ENCODE measurements at regions not wholly inside any gene's neighbourhood (a gene's known extent, or its start where the extent isn't known, plus 50 kb on each side); places are given as distances from the start of the nearest gene placed in this dataset.
"Not testable (repeated sequence)": the region's sequence is repeated elsewhere in the genome, so short reads cannot be mapped to it uniquely, and the experiment has no call there.

DNA sequence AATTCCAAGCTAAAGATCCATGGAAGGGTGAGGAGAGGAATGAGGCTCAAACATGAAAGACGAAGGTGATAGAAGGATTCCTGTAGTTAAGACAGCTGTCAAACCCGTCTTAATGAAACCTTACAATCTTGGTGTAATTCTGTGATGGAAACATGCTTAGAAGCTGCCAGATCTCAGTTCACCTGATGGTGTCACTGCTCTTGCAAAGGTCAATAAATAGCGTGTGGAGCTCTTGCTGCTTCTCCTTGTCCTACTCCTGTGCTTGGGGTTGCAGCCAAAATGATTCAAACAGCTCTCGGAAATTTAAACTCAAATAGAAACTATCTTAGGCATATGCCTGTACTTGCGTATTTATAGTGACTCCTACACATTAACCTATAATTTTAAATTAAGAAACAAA is 1705.0 kb downstream of the OLFM4 start:
- Histone ChIP-seq H3K36me3 (ENCODE audit: control insufficient read depth, insufficient read depth, low read length) (no peaks in the 10 kb centered on the region), H3K4me1 (ENCODE audit: control insufficient read depth, insufficient read depth, low read length) (no peaks in the 10 kb centered on the region), H3K4me3 (ENCODE audit: low read length) (no peak overlapping the region), H3K27ac (ENCODE audit: low read length) (no peak overlapping the region), H3K27me3 (ENCODE audit: control insufficient read depth, insufficient read depth, low read length) (no peaks in the 10 kb centered on the region), H3K9me3 (ENCODE audit: control insufficient read depth, insufficient read depth, low read length) (peaks cover 6% of the 10 kb centered on the region)
- Mint-ChIP-seq H3K4me3 (no peak overlapping the region), H3K36me3 (peaks cover 8% of the 10 kb centered on the region), H3K27ac (no peak overlapping the region), H3K9me3 (peaks cover 23 to 26% of the 10 kb centered on the region in 2 donors), H3K4me1 (no peaks in the 10 kb centered on the region), H3K27me3 (ENCODE audit: low read depth in 2 of 2) (no peaks in the 10 kb centered on the region)
- no peak for DNase-seq
- TF ChIP-seq, protein P1, sequence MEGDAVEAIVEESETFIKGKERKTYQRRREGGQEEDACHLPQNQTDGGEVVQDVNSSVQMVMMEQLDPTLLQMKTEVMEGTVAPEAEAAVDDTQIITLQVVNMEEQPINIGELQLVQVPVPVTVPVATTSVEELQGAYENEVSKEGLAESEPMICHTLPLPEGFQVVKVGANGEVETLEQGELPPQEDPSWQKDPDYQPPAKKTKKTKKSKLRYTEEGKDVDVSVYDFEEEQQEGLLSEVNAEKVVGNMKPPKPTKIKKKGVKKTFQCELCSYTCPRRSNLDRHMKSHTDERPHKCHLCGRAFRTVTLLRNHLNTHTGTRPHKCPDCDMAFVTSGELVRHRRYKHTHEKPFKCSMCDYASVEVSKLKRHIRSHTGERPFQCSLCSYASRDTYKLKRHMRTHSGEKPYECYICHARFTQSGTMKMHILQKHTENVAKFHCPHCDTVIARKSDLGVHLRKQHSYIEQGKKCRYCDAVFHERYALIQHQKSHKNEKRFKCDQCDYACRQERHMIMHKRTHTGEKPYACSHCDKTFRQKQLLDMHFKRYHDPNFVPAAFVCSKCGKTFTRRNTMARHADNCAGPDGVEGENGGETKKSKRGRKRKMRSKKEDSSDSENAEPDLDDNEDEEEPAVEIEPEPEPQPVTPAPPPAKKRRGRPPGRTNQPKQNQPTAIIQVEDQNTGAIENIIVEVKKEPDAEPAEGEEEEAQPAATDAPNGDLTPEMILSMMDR (IDR thresholded peaks at IDR 0.05), result no peak
- intact Hi-C loops (cut with micrococcal nuclease), result no loop called here
- WGBS (ENCODE audit: insufficient coverage), result 76% methylated on average over 4 of the region's 5 CpGs
- no peak for ATAC-seq

- H3K27ac ChIP-seq (ENCODE audit: low read length); DNase-seq; H3K4me3 Mint-ChIP-seq; H3K27me3 Mint-ChIP-seq (ENCODE audit: low read depth in 2 of 2); H3K36me3 Mint-ChIP-seq; H3K4me1 Mint-ChIP-seq; H3K4me3 ChIP-seq (ENCODE audit: low read length); ATAC-seq; H3K27me3 ChIP-seq (ENCODE audit: control insufficient read depth, insufficient read depth, low read length); H3K27ac Mint-ChIP-seq; intact Hi-C loops (cut with micrococcal nuclease); H3K36me3 ChIP-seq (ENCODE audit: control insufficient read depth, insufficient read depth, low read length); H3K4me1 ChIP-seq (ENCODE audit: control insufficient read depth, insufficient read depth, low read length); H3K9me3 ChIP-seq (ENCODE audit: control insufficient read depth, insufficient read depth, low read length): not testable (repeated sequence)
- H3K9me3 Mint-ChIP-seq, result peaks cover 10 to 11% of the 10 kb centered on the region in 2 donors
- WGBS (ENCODE audit: insufficient coverage), result 99% methylated on average over 19 of the region's 21 CpGs
Observed at GRCh38 chr13:54737211-54737610, 1708.6 kb downstream of the OLFM4 start.

DNA sequence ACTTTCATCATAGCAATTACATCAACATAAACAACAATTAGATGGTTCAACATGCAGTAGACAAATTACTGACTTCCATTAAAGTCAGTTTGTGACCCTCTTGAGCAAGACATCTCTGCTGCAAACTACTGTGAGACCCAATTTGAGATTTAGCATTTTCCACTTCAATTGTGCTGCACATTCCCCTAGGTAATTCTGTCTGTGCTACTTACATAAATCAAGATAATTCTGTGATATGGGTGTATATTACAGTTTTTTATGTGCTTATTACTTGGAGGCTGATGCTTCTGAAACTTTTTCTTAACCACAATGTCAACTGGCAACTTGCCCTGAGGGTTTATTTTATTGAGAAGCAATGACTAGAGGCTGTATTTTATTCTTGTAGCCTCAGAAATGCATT is 1714.4 kb downstream of the OLFM4 start:
- TF ChIP-seq, protein P1 (IDR thresholded peaks at IDR 0.05), result no peak
- Histone ChIP-seq H3K27me3 (ENCODE audit: control insufficient read depth, insufficient read depth, low read length) (no peaks in the 10 kb centered on the region), H3K9me3 (ENCODE audit: control insufficient read depth, insufficient read depth, low read length) (no peaks in the 10 kb centered on the region), H3K4me3 (ENCODE audit: low read length) (no peak overlapping the region), H3K36me3 (ENCODE audit: control insufficient read depth, insufficient read depth, low read length) (no peaks in the 10 kb centered on the region), H3K4me1 (ENCODE audit: control insufficient read depth, insufficient read depth, low read length) (no peaks in the 10 kb centered on the region), H3K27ac (ENCODE audit: low read length) (no peak overlapping the region)
- ATAC-seq, result no peak
- intact Hi-C loops (cut with micrococcal nuclease), result no loop called here
- no peak overlapping the region for H3K4me3 Mint-ChIP-seq
- H3K27me3 Mint-ChIP-seq (ENCODE audit: low read depth in 2 of 2), result no peaks in the 10 kb centered on the region
- no peaks in the 10 kb centered on the region for H3K4me1 Mint-ChIP-seq
- peaks cover 6% of the 10 kb centered on the region for H3K36me3 Mint-ChIP-seq
- H3K27ac Mint-ChIP-seq, result no peak overlapping the region
- H3K9me3 Mint-ChIP-seq, result peaks cover 6 to 14% of the 10 kb centered on the region in 2 donors
- no peak for DNase-seq

DNA sequence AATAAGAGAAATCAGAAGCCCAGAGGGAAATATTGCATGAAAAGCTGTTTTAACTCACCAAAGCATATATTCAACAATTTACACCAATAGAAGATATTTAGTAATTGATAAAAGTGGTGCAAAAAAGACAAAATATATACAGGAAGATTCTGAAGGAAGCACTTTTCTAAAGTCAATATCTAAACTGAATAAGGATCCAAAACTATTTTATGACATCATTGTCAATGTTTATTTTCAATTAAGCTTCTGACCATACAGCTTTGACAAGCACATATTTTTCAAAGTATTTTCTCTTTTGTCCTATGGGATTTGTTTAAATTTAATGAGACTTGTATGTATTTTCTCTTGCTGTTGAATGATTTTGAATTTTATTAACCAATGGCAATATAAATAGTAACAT is 1716.1 kb downstream of the OLFM4 start:
- DNase-seq, result no peak
- no peak overlapping the region for H3K4me3 ChIP-seq (ENCODE audit: low read length)
- no peaks in the 10 kb centered on the region for H3K27me3 Mint-ChIP-seq (ENCODE audit: low read depth in 2 of 2)
- H3K9me3 Mint-ChIP-seq, result peaks cover 10 to 19% of the 10 kb centered on the region in 2 donors
- no peaks in the 10 kb centered on the region for H3K9me3 ChIP-seq (ENCODE audit: control insufficient read depth, insufficient read depth, low read length)
- no peak overlapping the region for H3K27ac Mint-ChIP-seq
- H3K4me1 ChIP-seq (ENCODE audit: control insufficient read depth, insufficient read depth, low read length), result no peaks in the 10 kb centered on the region
- TF ChIP-seq, protein P1 (IDR thresholded peaks at IDR 0.05), result no peak
- ATAC-seq, result no peak
- no peaks in the 10 kb centered on the region for H3K36me3 ChIP-seq (ENCODE audit: control insufficient read depth, insufficient read depth, low read length)
- H3K4me3 Mint-ChIP-seq, result no peak overlapping the region
- no peak overlapping the region for H3K27ac ChIP-seq (ENCODE audit: low read length)
- no peaks in the 10 kb centered on the region for H3K4me1 Mint-ChIP-seq
- no peaks in the 10 kb centered on the region for H3K27me3 ChIP-seq (ENCODE audit: control insufficient read depth, insufficient read depth, low read length)
- H3K36me3 Mint-ChIP-seq, result peaks cover 6% of the 10 kb centered on the region
- intact Hi-C loops (cut with micrococcal nuclease), result no loop called here
